Loucy (cell line): ENCODE measurements at regions not wholly inside any gene's neighbourhood (a gene's known extent, or its start where the extent isn't known, plus 50 kb on each side); places are given as distances from the start of the nearest gene placed in this dataset.

Experiments used
- EZH2phosphoT487 ChIP-seq: fragments of 200-600 bp; IDR thresholded peaks from 2 replicates; pipeline ENCODE4 v1.6.1; 2018; ENCODE audit warnings: antibody characterized with exemption, mild to moderate bottlenecking, moderate library complexity, borderline replicate concordance
- TF ChIP-seq, protein P1 (sequence below): fragments of 200-600 bp; sonication (generic); conservative IDR thresholded peaks from 2 replicates; pipeline ENCODE4 v1.5.1; 2014; ENCODE audit warnings: mild to moderate bottlenecking, antibody characterized with exemption, low read length

DNA sequence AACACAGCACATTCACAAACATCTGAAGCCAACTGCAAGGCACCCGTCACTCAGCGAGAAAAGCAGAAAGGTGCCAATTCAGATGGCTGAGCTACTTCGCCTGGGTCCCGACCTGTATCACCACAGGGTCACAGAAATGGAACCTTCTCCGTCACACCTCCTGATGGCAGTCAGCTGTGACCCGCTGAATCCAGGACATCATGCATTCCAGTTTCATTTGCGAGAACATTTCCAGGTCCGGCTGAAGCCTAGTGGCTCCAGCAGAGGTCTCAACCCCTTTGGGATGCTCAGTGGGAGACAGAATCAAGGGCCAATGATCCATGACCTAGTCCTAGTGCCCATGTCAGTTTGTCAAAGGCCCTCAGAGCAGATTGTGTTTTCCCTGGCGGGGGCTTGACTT is 193.6 kb upstream of the KLF14 start:
- TF ChIP-seq, protein P1, sequence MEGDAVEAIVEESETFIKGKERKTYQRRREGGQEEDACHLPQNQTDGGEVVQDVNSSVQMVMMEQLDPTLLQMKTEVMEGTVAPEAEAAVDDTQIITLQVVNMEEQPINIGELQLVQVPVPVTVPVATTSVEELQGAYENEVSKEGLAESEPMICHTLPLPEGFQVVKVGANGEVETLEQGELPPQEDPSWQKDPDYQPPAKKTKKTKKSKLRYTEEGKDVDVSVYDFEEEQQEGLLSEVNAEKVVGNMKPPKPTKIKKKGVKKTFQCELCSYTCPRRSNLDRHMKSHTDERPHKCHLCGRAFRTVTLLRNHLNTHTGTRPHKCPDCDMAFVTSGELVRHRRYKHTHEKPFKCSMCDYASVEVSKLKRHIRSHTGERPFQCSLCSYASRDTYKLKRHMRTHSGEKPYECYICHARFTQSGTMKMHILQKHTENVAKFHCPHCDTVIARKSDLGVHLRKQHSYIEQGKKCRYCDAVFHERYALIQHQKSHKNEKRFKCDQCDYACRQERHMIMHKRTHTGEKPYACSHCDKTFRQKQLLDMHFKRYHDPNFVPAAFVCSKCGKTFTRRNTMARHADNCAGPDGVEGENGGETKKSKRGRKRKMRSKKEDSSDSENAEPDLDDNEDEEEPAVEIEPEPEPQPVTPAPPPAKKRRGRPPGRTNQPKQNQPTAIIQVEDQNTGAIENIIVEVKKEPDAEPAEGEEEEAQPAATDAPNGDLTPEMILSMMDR, result no peak
- TF ChIP-seq EZH2phosphoT487, result no peak
